ENCODE measurements at regions not wholly inside any gene's neighbourhood (a gene's known extent, or its start where the extent isn't known, plus 50 kb on each side); places are given as distances from the start of the nearest gene placed in this dataset.
"Not testable (repeated sequence)": the region's sequence is repeated elsewhere in the genome, so short reads cannot be mapped to it uniquely, and the experiment has no call there.

DNA sequence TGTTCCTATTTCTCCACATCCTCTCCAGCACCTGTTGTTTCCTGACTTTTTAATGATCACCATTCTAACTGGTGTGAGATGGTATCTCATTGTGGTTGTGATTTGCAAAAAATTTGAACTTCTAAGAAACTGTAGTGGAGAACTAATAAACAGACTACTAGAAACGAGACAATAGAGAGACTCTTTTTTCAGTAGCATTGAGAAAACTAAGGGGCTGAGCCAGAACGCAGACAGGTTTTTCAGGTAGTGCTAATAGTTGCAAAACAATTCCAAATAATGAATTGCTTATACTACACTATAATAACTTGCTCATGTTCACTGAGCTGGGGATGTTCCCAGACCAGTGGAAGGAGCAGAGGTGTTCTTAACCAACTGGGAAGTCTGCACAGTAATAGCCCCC, 98.8 kb upstream of the DPH5 start:
- DNase-seq (no peak), ATAC-seq (no peak)
- intact Hi-C loops (cut with DNase I, micrococcal nuclease), result no loop called here
- no peaks in the 10 kb centered on the region for H3K4me1 ChIP-seq (ENCODE audit: low read depth)
- no peak overlapping the region for H3K4me3 ChIP-seq
- no peaks in the 10 kb centered on the region for H3K9me3 ChIP-seq
- TF ChIP-seq, protein P1, sequence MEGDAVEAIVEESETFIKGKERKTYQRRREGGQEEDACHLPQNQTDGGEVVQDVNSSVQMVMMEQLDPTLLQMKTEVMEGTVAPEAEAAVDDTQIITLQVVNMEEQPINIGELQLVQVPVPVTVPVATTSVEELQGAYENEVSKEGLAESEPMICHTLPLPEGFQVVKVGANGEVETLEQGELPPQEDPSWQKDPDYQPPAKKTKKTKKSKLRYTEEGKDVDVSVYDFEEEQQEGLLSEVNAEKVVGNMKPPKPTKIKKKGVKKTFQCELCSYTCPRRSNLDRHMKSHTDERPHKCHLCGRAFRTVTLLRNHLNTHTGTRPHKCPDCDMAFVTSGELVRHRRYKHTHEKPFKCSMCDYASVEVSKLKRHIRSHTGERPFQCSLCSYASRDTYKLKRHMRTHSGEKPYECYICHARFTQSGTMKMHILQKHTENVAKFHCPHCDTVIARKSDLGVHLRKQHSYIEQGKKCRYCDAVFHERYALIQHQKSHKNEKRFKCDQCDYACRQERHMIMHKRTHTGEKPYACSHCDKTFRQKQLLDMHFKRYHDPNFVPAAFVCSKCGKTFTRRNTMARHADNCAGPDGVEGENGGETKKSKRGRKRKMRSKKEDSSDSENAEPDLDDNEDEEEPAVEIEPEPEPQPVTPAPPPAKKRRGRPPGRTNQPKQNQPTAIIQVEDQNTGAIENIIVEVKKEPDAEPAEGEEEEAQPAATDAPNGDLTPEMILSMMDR (IDR thresholded peaks at IDR 0.05), result no peak
- no peaks in the 10 kb centered on the region for H3K36me3 ChIP-seq (ENCODE audit: low read depth)

DNA sequence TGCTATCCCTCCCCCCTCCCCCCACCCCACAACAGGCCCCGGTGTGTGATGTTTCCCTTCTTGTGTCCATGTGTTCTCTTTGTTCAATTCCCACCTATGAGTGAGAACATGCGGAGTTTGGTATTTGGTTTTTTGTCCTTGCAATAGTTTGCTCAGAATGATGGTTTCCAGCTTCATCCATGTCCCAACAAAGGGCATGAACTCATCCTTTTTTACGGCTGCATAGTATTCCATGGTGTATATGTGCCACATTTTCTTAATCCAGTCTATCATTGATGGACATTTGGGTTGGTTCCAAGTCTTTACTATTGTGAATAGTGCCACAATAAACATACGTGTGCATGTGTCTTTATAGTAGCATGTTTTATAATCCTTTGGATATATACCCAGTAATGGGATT, 98.3 kb upstream of the DPH5 start:
- H3K4me3 ChIP-seq; DNase-seq; ATAC-seq; H3K4me1 ChIP-seq (ENCODE audit: low read depth); H3K9me3 ChIP-seq; intact Hi-C loops (cut with DNase I, micrococcal nuclease); H3K36me3 ChIP-seq (ENCODE audit: low read depth): not testable (repeated sequence)

DNA sequence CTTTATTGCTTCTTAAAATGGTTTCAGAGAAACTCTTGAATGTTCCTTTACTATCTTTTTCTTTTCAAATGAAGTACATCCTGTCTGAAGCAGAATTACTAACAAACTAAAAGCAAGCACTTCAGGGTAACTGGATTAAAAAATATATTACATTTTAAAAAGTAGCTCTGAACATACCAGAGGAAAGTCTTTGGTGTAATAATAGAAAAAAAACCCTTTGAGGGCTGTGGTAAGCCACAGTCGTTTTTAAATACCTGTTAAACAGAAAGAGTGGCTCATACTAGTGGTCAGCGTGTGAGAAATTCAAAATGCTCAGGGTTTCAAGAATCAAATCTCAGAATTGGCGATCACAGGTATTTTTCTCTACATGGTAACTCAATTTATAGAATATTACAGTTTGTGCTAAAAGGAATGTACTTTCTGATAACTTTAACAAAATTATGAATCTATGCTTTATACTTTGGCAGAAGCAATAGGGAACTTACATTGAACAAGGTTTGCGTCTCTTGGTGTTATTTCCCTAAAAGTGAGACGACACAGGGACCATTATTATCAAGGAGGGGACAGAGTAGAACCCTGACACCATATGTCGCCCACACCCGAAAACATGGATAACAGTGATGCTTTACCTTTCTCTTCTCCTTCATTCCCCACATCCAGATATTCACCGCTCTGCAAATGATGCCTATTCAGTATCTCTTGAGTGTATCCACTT, 97.0 kb upstream of the DPH5 start:
- TF ChIP-seq, protein P1 (IDR thresholded peaks at IDR 0.05), result no peak
- Histone ChIP-seq H3K4me3 (no peak overlapping the region), H3K4me1 (ENCODE audit: low read depth) (no peaks in the 10 kb centered on the region), H3K36me3 (ENCODE audit: low read depth) (no peaks in the 10 kb centered on the region), H3K9me3 (no peaks in the 10 kb centered on the region)
- no peak for DNase-seq
- intact Hi-C loops (cut with DNase I, micrococcal nuclease), result no loop called here
- ATAC-seq, result no peak

DNA sequence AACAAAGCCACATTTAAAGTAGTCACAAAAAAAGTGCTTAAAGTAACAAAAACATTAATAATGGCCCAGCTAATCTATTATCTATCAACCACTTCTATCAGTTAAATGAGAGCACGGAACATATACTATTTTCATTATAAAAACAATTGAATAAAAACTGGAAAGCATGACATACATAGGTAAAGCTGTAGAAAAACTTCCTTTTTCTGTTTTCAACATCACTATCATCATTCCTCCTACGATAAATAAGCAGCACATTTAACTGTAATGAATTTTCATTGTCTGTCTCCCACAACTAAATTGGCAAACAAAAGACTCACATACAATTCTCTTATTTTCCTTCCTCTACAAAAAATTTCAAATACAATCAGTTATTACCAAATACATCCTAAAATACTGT, 96.4 kb upstream of the DPH5 start:
- ATAC-seq, result no peak
- Histone ChIP-seq H3K4me3 (no peak overlapping the region), H3K4me1 (ENCODE audit: low read depth) (no peaks in the 10 kb centered on the region), H3K9me3 (no peaks in the 10 kb centered on the region), H3K36me3 (ENCODE audit: low read depth) (no peaks in the 10 kb centered on the region)
- TF ChIP-seq, protein P1 (IDR thresholded peaks at IDR 0.05), result no peak
- DNase-seq, result no peak
- intact Hi-C loops (cut with DNase I, micrococcal nuclease), result no loop called here

DNA sequence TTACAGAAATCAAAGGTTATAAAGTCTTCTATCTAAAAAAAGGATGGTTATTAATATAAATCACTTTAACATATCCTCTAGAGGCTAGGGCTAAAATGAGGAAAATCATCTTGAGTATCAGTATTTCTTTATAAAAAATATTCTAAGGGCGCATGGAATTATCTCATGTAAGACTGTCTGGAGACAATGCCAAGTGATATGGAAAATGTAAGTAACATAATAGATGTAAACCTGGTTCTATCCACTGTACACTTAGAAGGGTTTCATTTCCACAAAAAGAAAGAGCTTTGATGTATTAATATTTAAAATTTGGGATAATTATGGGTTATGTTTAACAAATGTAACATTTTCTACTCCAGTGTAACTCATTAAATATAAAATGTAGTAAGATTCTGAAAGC, 95.9 kb upstream of the DPH5 start:
- no peak overlapping the region for H3K4me3 ChIP-seq
- intact Hi-C loops (cut with DNase I, micrococcal nuclease), result no loop called here
- H3K4me1 ChIP-seq (ENCODE audit: low read depth), result no peaks in the 10 kb centered on the region
- TF ChIP-seq, protein P1 (IDR thresholded peaks at IDR 0.05), result no peak
- DNase-seq (no peak), ATAC-seq (no peak)
- H3K36me3 ChIP-seq (ENCODE audit: low read depth), result no peaks in the 10 kb centered on the region
- H3K9me3 ChIP-seq, result no peaks in the 10 kb centered on the region

DNA sequence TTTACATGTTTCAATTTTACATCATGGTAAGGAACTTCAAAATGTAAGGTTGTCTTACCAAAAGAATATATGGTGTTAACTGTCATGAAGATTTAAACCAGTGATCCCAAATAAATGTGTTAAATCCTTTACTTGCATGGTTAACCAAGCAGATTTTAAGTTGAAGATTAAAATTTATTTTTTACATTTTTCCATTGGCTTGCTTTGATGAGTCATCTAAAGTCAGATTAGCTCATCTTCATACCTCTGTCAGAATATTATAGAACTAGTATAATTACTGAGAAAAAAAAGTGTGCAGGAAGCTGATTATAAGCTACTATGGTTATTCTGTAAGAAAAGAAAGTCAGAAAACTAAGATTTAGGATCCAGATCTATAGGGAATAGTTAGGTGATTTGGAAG, 95.3 kb upstream of the DPH5 start:
- Histone ChIP-seq H3K9me3 (no peaks in the 10 kb centered on the region), H3K4me3 (no peak overlapping the region), H3K4me1 (ENCODE audit: low read depth) (no peaks in the 10 kb centered on the region), H3K36me3 (ENCODE audit: low read depth) (no peaks in the 10 kb centered on the region)
- DNase-seq (no peak), ATAC-seq (no peak)
- TF ChIP-seq, protein P1 (IDR thresholded peaks at IDR 0.05), result no peak
- intact Hi-C loops (cut with DNase I, micrococcal nuclease), result no loop called here

Measured in mucosa of descending colon (tissue), 3 donors.